ENCODE measurements at regions not wholly inside any gene's neighbourhood (a gene's known extent, or its start where the extent isn't known, plus 50 kb on each side); places are given as distances from the start of the nearest gene placed in this dataset.
"Not testable (repeated sequence)": the region's sequence is repeated elsewhere in the genome, so short reads cannot be mapped to it uniquely, and the experiment has no call there.

GRCh38 chr2:56763683-56764082, 579.9 kb downstream of the CCDC85A start:
- CTCF ChIA-PET = no interaction called here

DNA sequence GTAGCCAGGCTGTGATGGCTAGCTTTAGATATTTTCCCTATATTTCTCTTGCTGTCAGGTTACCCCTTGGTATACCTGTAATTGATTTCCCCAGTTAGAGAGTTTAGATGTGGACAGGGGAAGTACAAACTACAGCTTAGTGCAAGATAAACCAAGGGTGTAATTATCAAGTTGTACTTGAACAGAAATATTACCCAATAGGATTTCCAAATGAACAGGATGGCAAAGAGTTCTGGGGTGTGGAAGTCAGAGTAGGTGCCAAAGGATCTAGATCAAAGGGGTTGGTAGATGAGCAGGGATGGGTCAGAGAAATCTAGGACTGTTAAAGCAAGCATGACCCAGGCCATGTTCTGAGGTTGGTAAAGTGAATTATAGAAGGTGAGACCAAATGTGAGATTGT, 585.2 kb downstream of the CCDC85A start:
- ChIA-PET POLR2A (no interaction called here), CTCF (no interaction called here)

More at GRCh38 chr2:56763683-56764082, 579.9 kb downstream of the CCDC85A start:
- POLR2A ChIA-PET = no interaction called here

DNA sequence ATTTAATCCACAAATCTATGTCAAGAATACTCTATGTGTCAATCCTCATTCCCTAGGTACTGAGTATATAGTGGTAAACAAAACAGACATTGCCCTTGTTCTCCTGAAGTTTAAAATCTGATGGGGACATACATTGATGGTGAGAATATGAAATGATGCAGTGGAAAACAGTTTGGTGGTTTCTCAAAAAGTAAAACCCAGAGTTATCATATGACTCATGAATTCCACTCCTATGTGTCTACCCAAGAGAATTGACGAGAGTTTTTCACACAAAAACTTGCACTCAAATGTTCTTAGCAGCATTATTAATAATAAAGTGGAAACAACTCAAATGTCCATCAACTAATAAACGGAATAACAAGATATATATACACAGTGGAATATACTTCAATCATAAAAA, 586.7 kb downstream of the CCDC85A start:
- ChIA-PET POLR2A (no interaction called here), CTCF (no interaction called here)

DNA sequence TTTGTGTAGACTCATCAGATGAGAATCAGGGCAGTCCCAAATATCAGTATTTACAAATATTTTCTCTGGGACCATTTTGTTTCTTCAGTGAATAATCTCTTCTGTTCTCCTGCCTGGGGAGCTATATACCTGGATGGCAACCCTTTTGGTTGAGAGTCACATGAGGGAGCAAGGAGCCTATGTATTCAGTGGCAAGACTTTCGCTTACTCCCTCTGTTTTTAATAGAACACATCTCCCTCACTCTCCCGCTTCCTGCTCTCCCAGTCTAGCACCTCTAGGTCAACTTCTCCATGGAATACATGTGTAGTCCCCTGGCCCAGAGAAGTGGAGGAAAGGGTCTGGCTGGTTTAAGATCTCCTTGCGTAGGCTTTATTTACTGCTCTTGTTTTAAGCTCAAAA, 600.3 kb downstream of the CCDC85A start:
- ChIA-PET POLR2A (no interaction called here), CTCF (no interaction called here)

- CTCF ChIA-PET = interaction anchor here (0.7 kb wide), 1 partner anchor 15 kb away, joined by 3 read pairs; no protein-coding TSS in a partner anchor
- POLR2A ChIA-PET = no interaction called here
These were observed 617.4 kb downstream of the CCDC85A start for GRCh38 chr2:56801214-56801613.

GRCh38 chr2:56801770-56802169, 618.0 kb downstream of the CCDC85A start:
- POLR2A ChIA-PET = no interaction called here
- CTCF ChIA-PET = no interaction called here

DNA sequence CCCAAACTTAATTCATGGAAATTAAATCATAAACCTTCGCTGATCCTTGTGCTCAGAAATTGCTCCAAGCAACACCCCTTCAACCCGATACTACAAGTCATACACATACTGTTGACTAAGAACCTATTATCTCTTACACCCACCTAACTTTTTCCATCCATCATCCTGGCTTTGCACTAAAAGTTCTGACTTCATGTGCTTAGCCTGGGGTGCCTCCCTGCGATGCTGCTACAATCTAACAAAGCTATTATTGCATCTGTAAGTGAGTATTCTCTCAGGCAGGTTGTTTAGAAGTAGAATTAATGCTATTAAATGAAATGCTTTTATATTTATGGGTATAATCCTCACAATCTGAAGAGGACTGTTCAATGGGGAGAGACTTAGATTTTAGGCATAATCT, 619.8 kb downstream of the CCDC85A start:
- POLR2A ChIA-PET = no interaction called here
- CTCF ChIA-PET = no interaction called here

- ChIA-PET POLR2A (no interaction called here), CTCF (no interaction called here)
These were observed 623.1 kb downstream of the CCDC85A start for GRCh38 chr2:56806924-56807323.

GRCh38 chr2:56807861-56808260, 624.1 kb downstream of the CCDC85A start:
- ChIA-PET POLR2A (no interaction called here), CTCF (no interaction called here)

- ChIA-PET CTCF (interaction anchor here (0.7 kb wide), 1 partner anchor 213 kb away, joined by 3 read pairs; no protein-coding TSS in a partner anchor), POLR2A (no interaction called here)
These were observed 627.6 kb downstream of the CCDC85A start for GRCh38 chr2:56811401-56811800.

- POLR2A ChIA-PET = no interaction called here
- CTCF ChIA-PET = no interaction called here
These were observed 628.6 kb downstream of the CCDC85A start for GRCh38 chr2:56812432-56812831.

DNA sequence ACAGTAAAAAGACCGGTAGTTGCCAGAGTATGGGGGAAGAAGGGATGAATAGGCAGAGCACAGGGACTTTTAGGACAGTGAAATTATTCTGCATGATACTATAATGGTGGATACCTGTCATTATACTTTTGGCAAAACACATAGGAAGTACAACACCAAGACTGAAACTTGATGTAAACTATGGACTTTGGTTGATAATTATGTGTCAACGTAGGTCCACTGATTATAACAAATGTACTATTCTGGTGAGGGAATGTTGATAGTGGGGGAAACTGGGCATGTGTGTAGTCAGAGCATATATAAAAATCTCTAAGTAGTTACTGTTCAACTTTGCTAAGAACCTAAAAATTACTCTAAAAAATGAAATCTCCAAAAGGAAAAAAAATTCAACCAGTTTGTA, 629.7 kb downstream of the CCDC85A start:
- POLR2A ChIA-PET = no interaction called here
- CTCF ChIA-PET = no interaction called here

DNA sequence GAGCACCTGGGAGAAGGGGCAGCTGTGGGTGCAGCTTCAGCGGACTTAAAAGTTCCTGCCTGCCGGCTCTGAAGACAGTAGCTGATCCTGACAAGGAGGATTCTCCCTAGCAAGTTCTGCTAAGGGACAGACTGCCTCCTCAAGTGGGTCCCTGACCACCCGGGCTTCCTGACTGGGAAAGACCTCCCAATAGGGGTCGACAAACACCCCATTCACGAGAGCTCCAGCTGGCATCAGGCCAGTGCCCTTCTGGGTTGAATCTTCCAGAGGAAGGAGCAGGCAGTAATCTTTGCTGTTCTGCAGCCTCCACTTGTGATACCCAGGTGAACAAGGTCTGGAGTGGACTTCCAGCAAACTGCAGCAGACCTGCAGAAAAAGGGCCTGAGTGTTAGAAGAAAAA, 632.9 kb downstream of the CCDC85A start:
- ChIA-PET CTCF (no interaction called here), POLR2A (no interaction called here)

DNA sequence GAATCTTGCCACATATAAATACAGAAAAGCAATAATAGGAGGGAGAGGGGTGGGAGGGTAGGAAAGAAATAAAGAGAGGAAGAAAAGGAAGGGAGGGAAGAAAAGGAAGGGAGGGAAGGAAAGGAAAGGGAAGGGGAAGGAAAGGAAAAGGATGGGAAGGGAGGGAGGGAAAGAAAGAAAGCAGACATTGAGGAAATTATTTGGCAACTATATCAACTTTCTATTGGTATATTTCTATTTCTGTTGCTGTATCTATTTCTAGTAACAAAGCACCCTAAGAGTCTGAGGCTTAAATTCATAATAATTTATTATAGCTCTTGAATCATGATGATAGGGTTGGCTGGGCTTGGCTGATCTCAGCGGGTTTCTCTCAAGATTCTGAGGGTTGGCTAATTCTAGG, 648.0 kb downstream of the CCDC85A start:
- ChIA-PET POLR2A (no interaction called here), CTCF (no interaction called here)

DNA sequence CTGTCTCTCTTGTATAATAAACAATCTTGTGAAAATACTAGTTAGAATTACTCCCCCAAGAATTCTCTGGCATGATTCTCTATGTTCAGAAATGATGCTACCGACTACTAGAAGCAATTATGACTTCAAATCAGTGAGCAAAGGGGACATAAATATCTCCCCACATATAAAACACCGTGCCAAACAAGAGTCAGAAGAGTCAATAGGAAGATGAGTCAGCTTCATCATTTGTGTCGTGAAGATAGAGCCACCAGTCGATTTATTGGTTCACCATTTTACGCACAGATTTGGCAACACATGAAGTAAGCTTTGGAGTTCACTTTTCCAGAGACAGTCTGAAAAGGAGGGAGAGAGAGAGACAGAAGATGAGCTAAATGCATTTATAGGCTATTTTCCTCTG, 650.9 kb downstream of the CCDC85A start:
- CTCF ChIA-PET = no interaction called here
- POLR2A ChIA-PET = no interaction called here

DNA sequence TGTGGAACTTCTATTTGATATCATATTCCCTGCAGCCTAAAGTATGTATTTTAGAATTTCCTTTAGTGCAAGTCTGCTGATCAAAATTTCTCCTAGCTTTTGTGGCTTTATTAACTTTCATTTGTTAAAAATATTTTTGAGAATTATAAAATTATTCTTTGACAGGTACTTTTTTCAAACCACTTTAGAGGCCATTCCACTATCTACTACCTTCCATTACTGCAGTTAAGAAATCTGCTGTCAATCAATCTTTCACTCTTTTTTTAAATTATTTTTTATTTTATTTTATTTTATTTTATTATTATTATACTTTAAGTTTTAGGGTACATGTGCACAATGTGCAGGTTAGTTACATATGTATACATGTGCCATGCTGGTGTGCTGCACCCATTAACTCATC, 656.2 kb downstream of the CCDC85A start:
- POLR2A ChIA-PET, CTCF ChIA-PET: not testable (repeated sequence)

DNA sequence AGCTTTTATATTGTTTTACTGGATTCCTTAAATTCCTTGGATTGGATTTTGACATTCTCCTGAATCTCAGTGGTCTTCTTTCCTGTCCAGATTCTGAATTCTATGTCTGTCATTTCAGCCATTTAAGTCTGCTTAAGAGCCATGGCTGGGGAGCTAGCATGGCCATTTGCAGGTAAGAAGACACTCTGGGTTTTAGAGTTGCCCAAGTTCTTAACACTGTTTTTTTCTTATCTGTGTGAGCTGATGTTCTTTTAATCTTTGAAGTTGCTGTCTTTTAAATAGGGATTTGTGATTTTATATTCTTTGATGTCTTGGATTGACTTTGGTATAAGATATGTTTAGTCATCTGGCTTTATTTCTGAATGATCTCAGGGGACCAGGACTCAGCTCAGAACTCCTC, 677.2 kb downstream of the CCDC85A start:
- ChIA-PET POLR2A (no interaction called here), CTCF (no interaction called here)

DNA sequence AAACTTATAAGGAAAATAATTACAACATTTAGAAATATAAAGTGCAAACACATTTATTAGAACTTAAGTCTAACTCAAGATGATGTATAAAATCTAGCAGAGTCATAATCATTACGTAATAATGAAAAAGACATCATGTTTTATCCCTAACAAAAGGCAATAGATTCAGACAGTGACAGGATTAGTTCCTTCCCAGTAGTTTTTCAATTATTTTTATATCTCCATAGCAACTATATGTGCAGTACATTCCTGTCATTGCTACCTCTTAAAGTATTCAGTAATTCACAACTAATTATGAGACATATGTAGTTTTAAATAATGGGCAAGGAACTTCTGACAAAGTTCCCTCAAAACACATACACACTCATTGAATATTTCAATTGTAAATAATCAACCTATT, 687.9 kb downstream of the CCDC85A start:
- ChIA-PET CTCF (no interaction called here), POLR2A (no interaction called here)

DNA sequence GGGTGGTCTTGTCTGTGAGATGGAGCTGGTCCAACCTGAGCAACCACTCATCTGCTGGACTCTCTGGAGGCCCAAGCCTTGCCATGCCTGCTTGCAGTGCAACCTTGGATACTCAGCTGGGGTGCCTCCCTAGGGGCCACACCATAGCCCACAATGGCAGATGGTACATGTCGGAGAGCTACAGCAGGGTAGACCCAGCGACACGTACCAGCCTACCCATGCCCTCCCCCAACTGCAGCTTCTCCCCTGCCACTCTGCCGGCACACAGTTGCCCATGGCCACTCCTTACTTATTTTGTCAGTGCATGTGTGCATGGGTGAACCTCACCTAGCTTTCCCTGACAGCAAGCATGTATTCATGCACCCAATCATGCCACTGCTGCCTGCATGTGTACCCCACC, 690.9 kb downstream of the CCDC85A start:
- CTCF ChIA-PET = no interaction called here

GRCh38 chr2:56889738-56890137, 705.9 kb downstream of the CCDC85A start:
- CTCF ChIA-PET = no interaction called here

More for the DNA sequence above, 690.9 kb downstream of the CCDC85A start:
- POLR2A ChIA-PET = no interaction called here

GRCh38 chr2:56892382-56892781, 708.6 kb downstream of the CCDC85A start:
- ChIA-PET CTCF (no interaction called here), POLR2A (no interaction called here)

More at GRCh38 chr2:56889738-56890137, 705.9 kb downstream of the CCDC85A start:
- POLR2A ChIA-PET = no interaction called here

GRCh38 chr2:56898986-56899385, 715.2 kb downstream of the CCDC85A start:
- ChIA-PET POLR2A (no interaction called here), CTCF (no interaction called here)

DNA sequence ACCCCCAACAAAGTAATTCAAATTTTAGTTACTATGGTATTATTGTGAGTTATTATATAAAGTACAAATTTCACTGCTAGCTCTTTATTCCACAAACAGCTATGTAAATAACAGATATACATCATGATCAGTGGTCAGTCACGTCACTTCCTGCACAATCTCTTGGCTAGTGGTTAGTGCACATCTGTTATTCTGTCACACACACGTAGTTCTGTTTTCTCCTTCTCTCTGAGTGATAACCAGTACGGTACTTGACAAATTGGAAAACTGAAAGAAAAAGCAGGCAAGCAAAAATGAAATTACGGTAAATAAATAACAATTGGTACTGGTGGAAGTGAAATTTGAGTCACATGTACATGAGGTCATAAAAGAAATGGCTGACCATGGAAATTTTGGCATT, 728.7 kb downstream of the CCDC85A start:
- ChIA-PET POLR2A (no interaction called here), CTCF (no interaction called here)

Data from activated CD8-positive, alpha-beta memory T cell treated with anti-CD3 and anti-CD28 coated beads for 36 hours (primary cell).